Activated CD4-positive, alpha-beta memory T cell treated with anti-CD3 and anti-CD28 coated beads, Interleukin-2, amount 10 ng/mL, durations not matched to agents 7 days and 5 days (primary cell): ENCODE measurements at regions not wholly inside any gene's neighbourhood (a gene's known extent, or its start where the extent isn't known, plus 50 kb on each side); places are given as distances from the start of the nearest gene placed in this dataset.

Experiments used
- CTCF ChIA-PET: fragments of 350-600 bp; sonication (Branson Sonifier 250); formaldehyde crosslinking; loops from one replicate; lab custom pipeline; 2021; ENCODE audit warnings: antibody characterized with exemption, inconsistent platforms; lab: Charles Lee
- POLR2A ChIA-PET: fragments of 350-600 bp; sonication (Branson Sonifier 250); formaldehyde crosslinking; loops from one replicate; lab custom pipeline; 2021; ENCODE audit warnings: antibody characterized with exemption; lab: Charles Lee
- DNase-seq: peaks from one replicate; pipeline ENCODE4 v3.0.0-alpha.2; 2020
- H3K27ac Mint-ChIP-seq: one replicate; pipeline ENCODE4 v1.8.0; 2021; ENCODE audit warnings: mild to moderate bottlenecking, mixed read lengths
- H3K27me3 Mint-ChIP-seq: one replicate; pipeline ENCODE4 v1.8.0; 2021; ENCODE audit warnings: mixed read lengths
- H3K36me3 Mint-ChIP-seq: one replicate; pipeline ENCODE4 v1.8.0; 2021; ENCODE audit warnings: low read depth, mixed read lengths
- H3K4me1 Mint-ChIP-seq: one replicate; pipeline ENCODE4 v1.8.0; 2021; ENCODE audit warnings: mixed read lengths
- H3K4me3 Mint-ChIP-seq: one replicate; pipeline ENCODE4 v1.8.0; 2021; ENCODE audit warnings: mild to moderate bottlenecking, mixed read lengths
- H3K9me3 Mint-ChIP-seq: one replicate; pipeline ENCODE4 v1.8.0; 2021; ENCODE audit warnings: mixed read lengths

DNA sequence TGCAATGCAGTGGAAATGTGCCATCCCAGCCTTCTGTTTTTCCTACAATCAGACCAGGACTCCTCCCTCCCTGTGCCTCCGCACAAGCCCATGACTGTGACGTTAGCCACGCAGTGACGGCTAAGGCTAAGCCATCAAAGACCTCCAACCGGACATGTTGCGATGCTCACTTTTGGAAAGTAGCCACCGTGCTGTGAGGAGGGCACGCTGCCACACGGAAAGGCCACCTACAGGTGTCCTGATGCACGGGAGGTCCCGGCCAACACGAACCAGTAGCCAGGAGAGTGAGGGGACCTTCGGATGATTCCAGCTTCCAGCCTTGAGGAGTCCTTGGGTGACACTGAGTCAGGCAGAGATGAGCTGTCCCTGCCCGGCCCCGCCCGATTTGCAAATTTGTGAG, 53.9 kb downstream of the FOXL1 start:
- Mint-ChIP-seq H3K9me3 (no peaks in the 10 kb centered on the region), H3K36me3 (no peaks in the 10 kb centered on the region), H3K27ac (no peak overlapping the region), H3K4me3 (no peak overlapping the region), H3K4me1 (peaks cover 13% of the 10 kb centered on the region), H3K27me3 (peaks cover 11% of the 10 kb centered on the region)
- ChIA-PET CTCF (no interaction called here), POLR2A (no interaction called here)
- no peak for DNase-seq

DNA sequence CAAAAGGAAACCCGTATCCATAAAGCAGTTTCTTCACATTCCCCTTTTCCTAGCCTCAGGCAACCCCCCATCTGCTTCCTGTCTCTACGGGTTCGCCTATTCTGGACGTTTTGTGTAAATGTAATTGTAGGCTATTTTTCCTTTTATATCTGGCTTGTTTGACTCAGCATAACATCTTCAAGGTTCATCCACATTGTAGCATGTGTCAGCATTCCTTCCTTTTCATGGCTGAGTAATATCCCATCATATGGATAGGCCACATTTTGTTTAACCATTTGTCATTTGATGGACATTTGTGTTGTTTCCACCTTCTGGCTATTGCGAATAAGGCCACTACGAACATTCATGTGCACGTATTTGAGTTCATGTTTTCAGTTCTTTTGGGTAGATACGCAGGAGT, 54.6 kb downstream of the FOXL1 start:
- ChIA-PET CTCF (no interaction called here), POLR2A (no interaction called here)
- peaks cover 11% of the 10 kb centered on the region for H3K27me3 Mint-ChIP-seq
- H3K27ac Mint-ChIP-seq: no peak overlapping the region
- no peak for DNase-seq
- H3K36me3 Mint-ChIP-seq: no peaks in the 10 kb centered on the region
- H3K4me1 Mint-ChIP-seq: peaks cover 13% of the 10 kb centered on the region
- no peaks in the 10 kb centered on the region for H3K9me3 Mint-ChIP-seq
- H3K4me3 Mint-ChIP-seq: no peak overlapping the region

DNA sequence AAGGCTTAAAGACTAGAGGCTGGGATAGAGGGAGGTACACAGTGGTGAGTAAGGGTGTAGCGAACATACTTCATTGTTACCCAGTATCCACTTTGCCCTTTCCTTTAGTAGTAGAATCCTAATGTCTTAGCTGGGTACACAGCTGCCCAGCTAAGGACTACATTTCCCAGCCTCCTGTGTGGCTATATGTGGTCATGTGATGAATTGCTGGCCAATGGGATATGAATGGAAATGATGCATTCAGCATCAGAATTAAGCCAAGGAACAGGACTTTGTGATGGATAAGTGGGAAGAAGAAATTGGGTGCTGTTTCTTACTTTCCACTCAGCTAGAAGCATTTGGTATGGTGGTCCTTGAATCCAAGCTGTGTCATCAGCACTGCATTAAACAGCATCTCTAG, 55.9 kb downstream of the FOXL1 start:
- ChIA-PET CTCF (no interaction called here), POLR2A (no interaction called here)
- Mint-ChIP-seq H3K9me3 (no peaks in the 10 kb centered on the region), H3K27me3 (peaks cover 11% of the 10 kb centered on the region), H3K27ac (no peak overlapping the region), H3K4me1 (peaks cover 13% of the 10 kb centered on the region), H3K4me3 (no peak overlapping the region), H3K36me3 (no peaks in the 10 kb centered on the region)
- DNase-seq: no peak

DNA sequence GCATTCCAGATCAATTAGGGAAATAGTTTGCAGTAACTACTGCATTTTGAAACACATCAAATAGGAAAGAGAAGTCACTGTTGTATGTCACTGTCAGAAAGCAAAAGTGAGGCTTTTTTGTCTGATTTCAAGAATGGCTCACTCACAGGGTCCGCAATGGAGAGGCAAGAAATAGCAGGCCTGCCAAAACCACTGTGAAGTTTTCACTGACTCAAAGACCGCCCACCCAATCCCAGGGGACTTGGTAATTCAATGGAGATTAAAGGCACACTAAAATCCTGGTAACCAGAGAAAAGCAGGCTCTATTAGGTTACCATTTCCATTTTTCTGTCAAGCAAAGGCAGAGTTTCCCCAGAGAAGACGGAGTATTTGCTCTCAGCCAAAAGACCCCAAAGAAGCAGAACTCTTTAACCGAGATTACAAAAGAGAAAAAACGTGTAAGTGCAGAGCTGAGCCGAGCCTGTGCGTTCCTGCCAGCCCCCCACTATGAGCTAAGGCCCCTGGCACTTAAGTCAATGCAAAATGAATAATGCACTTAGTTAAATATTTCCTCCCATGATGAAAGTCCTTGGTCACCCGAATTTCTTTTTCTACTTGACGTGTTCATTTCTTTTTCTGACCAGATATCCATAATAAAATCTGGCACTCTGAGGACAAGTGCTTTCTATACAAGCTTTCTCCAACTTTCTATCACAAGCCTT, 57.0 kb downstream of the FOXL1 start:
- no peaks in the 10 kb centered on the region for H3K36me3 Mint-ChIP-seq
- H3K27ac Mint-ChIP-seq: no peak overlapping the region
- H3K9me3 Mint-ChIP-seq: no peaks in the 10 kb centered on the region
- peaks cover 13% of the 10 kb centered on the region for H3K4me1 Mint-ChIP-seq
- H3K27me3 Mint-ChIP-seq: peaks cover 9% of the 10 kb centered on the region
- ChIA-PET CTCF (no interaction called here), POLR2A (no interaction called here)
- DNase-seq: no peak
- H3K4me3 Mint-ChIP-seq: no peak overlapping the region

- CTCF ChIA-PET: no interaction called here
- no peak overlapping the region for H3K4me3 Mint-ChIP-seq
- no peaks in the 10 kb centered on the region for H3K9me3 Mint-ChIP-seq
These were observed 57.6 kb downstream of the FOXL1 start for GRCh38 chr16:86635926-86636325.

DNA sequence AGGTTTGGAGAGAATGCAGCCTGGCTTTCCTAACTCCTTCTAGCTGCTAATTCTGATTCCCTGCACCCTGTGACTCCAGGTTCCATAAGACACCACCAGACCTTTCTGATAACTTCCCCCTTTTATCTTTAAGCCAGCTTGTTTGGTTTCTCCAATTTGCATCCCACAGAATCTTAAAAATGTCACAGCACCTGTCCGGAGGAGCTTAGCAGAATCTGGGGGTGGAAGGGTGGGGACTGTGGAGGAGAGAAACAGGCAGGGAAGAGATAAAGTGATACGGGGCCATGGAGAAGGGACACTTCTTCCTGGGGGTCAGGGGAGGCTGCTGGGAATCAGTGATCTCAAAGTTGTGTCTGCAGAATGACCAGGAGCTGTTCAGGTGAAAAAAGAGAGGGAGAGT, 59.4 kb downstream of the FOXL1 start:
- no peaks in the 10 kb centered on the region for H3K9me3 Mint-ChIP-seq
- POLR2A ChIA-PET: no interaction called here
- DNase-seq: no peak

More at GRCh38 chr16:86635926-86636325, 57.6 kb downstream of the FOXL1 start:
- POLR2A ChIA-PET: no interaction called here
- Mint-ChIP-seq H3K36me3 (no peaks in the 10 kb centered on the region), H3K4me1 (peaks cover 12% of the 10 kb centered on the region), H3K27ac (no peak overlapping the region), H3K27me3 (peaks cover 9% of the 10 kb centered on the region)
- no peak for DNase-seq

GRCh38 chr16:86638642-86639041, 60.3 kb downstream of the FOXL1 start:
- no peak overlapping the region for H3K27ac Mint-ChIP-seq
- no peak overlapping the region for H3K4me3 Mint-ChIP-seq
- peaks cover 6% of the 10 kb centered on the region for H3K27me3 Mint-ChIP-seq
- CTCF ChIA-PET: no interaction called here
- DNase-seq: no peak
- H3K4me1 Mint-ChIP-seq: no peaks in the 10 kb centered on the region
- H3K36me3 Mint-ChIP-seq: no peaks in the 10 kb centered on the region
- no peaks in the 10 kb centered on the region for H3K9me3 Mint-ChIP-seq
- POLR2A ChIA-PET: no interaction called here

More for the DNA sequence above, 59.4 kb downstream of the FOXL1 start:
- Mint-ChIP-seq H3K4me3 (no peak overlapping the region), H3K4me1 (no peaks in the 10 kb centered on the region), H3K36me3 (no peaks in the 10 kb centered on the region), H3K27me3 (peaks cover 9% of the 10 kb centered on the region), H3K27ac (no peak overlapping the region)
- CTCF ChIA-PET: no interaction called here

DNA sequence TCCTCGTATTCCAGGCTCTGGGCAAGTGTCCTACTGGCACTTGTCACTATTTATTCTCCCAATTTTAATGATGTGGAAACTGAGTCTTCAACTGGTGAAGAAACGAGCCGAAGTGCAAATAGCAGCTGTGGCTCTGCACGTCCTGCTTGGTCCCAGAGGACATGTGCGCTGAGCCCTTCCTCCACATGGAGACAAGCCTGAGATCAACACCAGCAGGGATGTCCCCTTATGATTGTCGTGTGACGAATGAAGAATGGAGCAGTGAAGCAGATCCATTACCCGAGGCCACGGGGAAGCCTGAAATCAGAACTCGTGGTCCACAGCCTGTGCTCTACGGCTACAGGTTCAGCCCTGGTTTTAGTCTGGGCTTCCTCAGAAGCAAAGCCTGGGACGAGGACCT, 61.0 kb downstream of the FOXL1 start:
- no peak for DNase-seq
- H3K36me3 Mint-ChIP-seq: no peaks in the 10 kb centered on the region
- no peak overlapping the region for H3K4me3 Mint-ChIP-seq
- peaks cover 2% of the 10 kb centered on the region for H3K27me3 Mint-ChIP-seq
- no peaks in the 10 kb centered on the region for H3K9me3 Mint-ChIP-seq
- CTCF ChIA-PET: no interaction called here
- H3K27ac Mint-ChIP-seq: no peak overlapping the region
- POLR2A ChIA-PET: no interaction called here
- no peaks in the 10 kb centered on the region for H3K4me1 Mint-ChIP-seq

DNA sequence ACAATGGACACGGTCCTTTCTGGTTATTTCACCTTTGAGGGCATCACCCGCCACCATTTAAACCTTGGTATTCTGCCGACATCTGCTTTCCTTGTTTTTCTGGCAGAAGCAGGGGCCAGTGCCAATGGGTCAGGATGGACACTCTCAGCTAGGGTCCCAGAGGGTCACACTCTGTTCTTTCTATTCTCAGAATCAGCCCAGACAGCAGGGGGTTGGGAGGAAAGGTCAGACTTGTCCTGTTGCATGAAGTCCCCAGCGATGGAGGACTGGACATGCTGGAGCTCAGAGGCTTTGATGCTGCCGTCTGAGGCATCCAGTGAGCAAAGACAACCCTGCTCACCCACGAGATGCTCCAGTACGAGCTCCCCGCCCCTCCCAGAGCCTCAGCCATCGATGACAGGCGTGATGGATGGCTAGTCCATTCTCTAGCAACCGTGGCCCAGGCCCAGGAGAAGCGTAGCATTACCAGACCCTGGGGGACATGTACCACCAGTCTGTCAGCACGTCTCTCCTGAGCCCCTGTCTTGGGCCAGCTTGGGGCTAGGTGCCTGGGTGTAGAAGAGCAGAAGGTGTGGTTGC, 62.0 kb downstream of the FOXL1 start:
- no peaks in the 10 kb centered on the region for H3K27me3 Mint-ChIP-seq
- CTCF ChIA-PET: no interaction called here
- no peak overlapping the region for H3K27ac Mint-ChIP-seq
- no peaks in the 10 kb centered on the region for H3K4me1 Mint-ChIP-seq
- no peak for DNase-seq
- no peak overlapping the region for H3K4me3 Mint-ChIP-seq
- H3K36me3 Mint-ChIP-seq: no peaks in the 10 kb centered on the region
- POLR2A ChIA-PET: no interaction called here
- no peaks in the 10 kb centered on the region for H3K9me3 Mint-ChIP-seq

GRCh38 chr16:86642087-86642486, 63.7 kb downstream of the FOXL1 start:
- H3K4me1 Mint-ChIP-seq: no peaks in the 10 kb centered on the region
- no peaks in the 10 kb centered on the region for H3K27me3 Mint-ChIP-seq
- no peak for DNase-seq
- POLR2A ChIA-PET: no interaction called here
- no peak overlapping the region for H3K27ac Mint-ChIP-seq
- CTCF ChIA-PET: no interaction called here
- H3K36me3 Mint-ChIP-seq: no peaks in the 10 kb centered on the region
- peaks cover under 1% of the 10 kb centered on the region for H3K9me3 Mint-ChIP-seq
- no peak overlapping the region for H3K4me3 Mint-ChIP-seq

- Mint-ChIP-seq H3K36me3 (no peaks in the 10 kb centered on the region), H3K27me3 (no peaks in the 10 kb centered on the region), H3K4me1 (no peaks in the 10 kb centered on the region), H3K4me3 (no peak overlapping the region), H3K9me3 (peaks cover 7% of the 10 kb centered on the region), H3K27ac (no peak overlapping the region)
- DNase-seq: no peak
- ChIA-PET CTCF (no interaction called here), POLR2A (no interaction called here)
These were observed 65.3 kb downstream of the FOXL1 start for GRCh38 chr16:86643671-86644070.

- no peak overlapping the region for H3K4me3 Mint-ChIP-seq
- H3K36me3 Mint-ChIP-seq: no peaks in the 10 kb centered on the region
- peaks cover 11% of the 10 kb centered on the region for H3K9me3 Mint-ChIP-seq
- H3K27me3 Mint-ChIP-seq: no peaks in the 10 kb centered on the region
- DNase-seq: no peak
- H3K4me1 Mint-ChIP-seq: no peaks in the 10 kb centered on the region
- no peak overlapping the region for H3K27ac Mint-ChIP-seq
- ChIA-PET POLR2A (no interaction called here), CTCF (no interaction called here)
These were observed 69.2 kb downstream of the FOXL1 start for GRCh38 chr16:86647561-86647960.

DNA sequence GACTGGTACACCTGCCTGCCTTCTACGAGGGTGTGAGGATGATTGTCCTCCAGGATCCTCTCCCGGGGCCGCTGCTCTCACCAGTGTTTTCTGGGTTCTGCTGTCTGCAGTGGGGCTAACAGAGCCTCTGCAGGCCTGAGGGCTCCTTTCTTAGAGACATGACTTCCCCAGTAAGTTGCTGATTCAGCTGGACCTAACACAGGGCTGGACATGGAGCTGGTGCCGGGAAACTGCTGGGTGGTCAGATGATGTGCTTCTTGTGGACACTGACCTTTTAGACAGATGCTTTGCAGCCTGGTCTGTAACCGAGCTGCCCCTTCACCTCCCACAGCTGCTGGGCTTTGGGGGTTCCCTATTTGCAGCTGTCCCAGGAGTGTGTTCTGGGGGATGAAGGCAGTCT, 71.5 kb downstream of the FOXL1 start:
- Mint-ChIP-seq H3K9me3 (peaks cover 17% of the 10 kb centered on the region), H3K36me3 (no peaks in the 10 kb centered on the region), H3K4me1 (no peaks in the 10 kb centered on the region), H3K4me3 (no peak overlapping the region), H3K27me3 (no peaks in the 10 kb centered on the region), H3K27ac (no peak overlapping the region)
- ChIA-PET CTCF (no interaction called here), POLR2A (no interaction called here)
- no peak for DNase-seq

GRCh38 chr16:86651013-86651627, 72.8 kb downstream of the FOXL1 start:
- Mint-ChIP-seq H3K27ac (no peak overlapping the region), H3K36me3 (no peaks in the 10 kb centered on the region), H3K27me3 (peaks cover 2% of the 10 kb centered on the region), H3K9me3 (peaks cover 17% of the 10 kb centered on the region), H3K4me1 (no peaks in the 10 kb centered on the region), H3K4me3 (no peak overlapping the region)
- ChIA-PET CTCF (no interaction called here), POLR2A (no interaction called here)
- no peak for DNase-seq
